GM12878 (cell line): ENCODE measurements at regions not wholly inside any gene's neighbourhood (a gene's known extent, or its start where the extent isn't known, plus 50 kb on each side); places are given as distances from the start of the nearest gene placed in this dataset.

Experiments
- ATAC-seq: fragments of 200-7000 bp; cut with Tn5 transposase; 3 replicates; pipeline ENCODE4 v1.9.1; 2020; ENCODE audit warnings: mild to moderate bottlenecking, moderate library complexity
- BruUV-seq: library from RNA; stranded (reverse); fragments of 400-500 nt; replicated peaks from 2 replicates; lab custom pipeline; 2021; lab: Mats Ljungman, UMichigan
- CTCF ChIA-PET: fragments of 300-600 bp; sonication (Branson Sonifier 250); formaldehyde crosslinking; extraction: SDS; loops from one replicate; lab custom pipeline; 2021; ENCODE audit warnings: inconsistent platforms; lab: Yijun Ruan, JAX
- POLR2A ChIA-PET: fragments of 350-600 bp; formaldehyde crosslinking; extraction: SDS; loops from one replicate; lab custom pipeline; 2021; ENCODE audit warnings: inconsistent platforms; lab: Charles Lee
- RAD21 ChIA-PET: fragments of 300-600 bp; sonication (Branson Sonifier 250); formaldehyde crosslinking; loops from one replicate; lab custom pipeline; 2023; ENCODE audit warnings: antibody characterized with exemption; ENCODE audit not compliant: unreplicated experiment; lab: Charles Lee
- SMC1A ChIA-PET: fragments of 300-600 bp; sonication (Branson Sonifier 250); formaldehyde crosslinking; loops from one replicate; lab custom pipeline; 2023; ENCODE audit not compliant: unreplicated experiment, uncharacterized antibody; lab: Charles Lee
- DNase-seq: peaks from one replicate; pipeline ENCODE4 v3.0.0-alpha.2; 2011; ENCODE audit warnings: low read depth, low spot score
- FAIRE-seq: peaks from 3 replicates; lab custom pipeline; 2011; peaks lifted over from hg19 to GRCh38; lab: Jason Lieb, UNC
- H2AFZ ChIP-seq: 2 replicates; pipeline ENCODE4 v1.6.0; 2011; ENCODE audit warnings: low read depth, low read length, control low read depth; ENCODE audit not compliant: control insufficient read depth
- H3K27ac ChIP-seq: 2 replicates; pipeline ENCODE4 v1.5.1; 2011; ENCODE audit warnings: control low read depth; ENCODE audit not compliant: control insufficient read depth, insufficient read depth
- H3K27me3 ChIP-seq, 2 experiments: replicated peaks in 1 of 2; 2 replicates each; pipeline versions ENCODE4 v1.6.0 to v1.6.1; 2011; ENCODE audit warnings: low read length in 1 of 2; ENCODE audit not compliant: control insufficient read depth in 2 of 2, insufficient read depth in 2 of 2
- H3K36me3 ChIP-seq, 2 experiments: 2 replicates each; pipeline ENCODE4 v1.5.1; 2011; ENCODE audit warnings: low read length in 1 of 2; ENCODE audit not compliant: control insufficient read depth in 2 of 2, insufficient read depth in 2 of 2
- H3K4me1 ChIP-seq: 2 replicates; pipeline ENCODE4 v1.6.1; 2011; ENCODE audit warnings: mild to moderate bottlenecking, low read length, moderate library complexity, mixed read lengths; ENCODE audit not compliant: control insufficient read depth, insufficient read depth
- H3K4me2 ChIP-seq: 2 replicates; pipeline ENCODE4 v1.6.0; 2011; ENCODE audit warnings: control low read depth; ENCODE audit not compliant: control insufficient read depth, insufficient read depth
- H3K4me3 ChIP-seq: fragments of 200-600 bp; sonication (generic); 2 replicates; pipeline ENCODE4 v1.5.1; 2016
- H3K79me2 ChIP-seq: 2 replicates; pipeline ENCODE4 v1.6.0; 2011; ENCODE audit warnings: low read length; ENCODE audit not compliant: control insufficient read depth, insufficient read depth
- H3K9ac ChIP-seq: 2 replicates; pipeline ENCODE4 v1.8.0; 2011; ENCODE audit warnings: low read length, control low read depth, mixed read lengths; ENCODE audit not compliant: control insufficient read depth, insufficient read depth
- H3K9me3 ChIP-seq: replicated peaks from 3 replicates; pipeline ENCODE4 v1.5.1; 2011; ENCODE audit warnings: mild to moderate bottlenecking, low read length; ENCODE audit not compliant: control insufficient read depth, insufficient read depth
- H4K20me1 ChIP-seq: 2 replicates; pipeline ENCODE4 v1.6.0; 2011; ENCODE audit not compliant: control insufficient read depth, insufficient read depth
- ATF2 ChIP-seq: IDR thresholded peaks from 2 replicates; pipeline ENCODE4 v1.6.1; 2012; ENCODE audit warnings: low read length, inconsistent platforms
- CREB1 ChIP-seq: IDR thresholded peaks from 2 replicates; pipeline ENCODE4 v1.6.1; 2012; ENCODE audit warnings: low read depth, mild to moderate bottlenecking, inconsistent platforms
- ESRRA ChIP-seq: IDR thresholded peaks from 2 replicates; pipeline ENCODE4 v1.6.1; 2012; ENCODE audit warnings: mild to moderate bottlenecking, low read length, improper control_type of control experiment
- FOS ChIP-seq: IDR thresholded peaks from 3 replicates; pipeline ENCODE4 v1.6.1; 2011; ENCODE audit warnings: borderline replicate concordance; ENCODE audit not compliant: insufficient read length; ENCODE audit errors: extremely low read depth
- HDGF ChIP-seq: fragments of 450-650 bp; IDR thresholded peaks from 2 replicates; pipeline ENCODE4 v1.6.1; 2016; ENCODE audit warnings: antibody characterized with exemption
- MTA3 ChIP-seq: IDR thresholded peaks from 2 replicates; pipeline ENCODE4 v1.6.1; 2012; ENCODE audit warnings: low read length, inconsistent platforms, borderline replicate concordance
- NBN ChIP-seq: fragments of 450-650 bp; IDR thresholded peaks from 2 replicates; pipeline ENCODE4 v1.6.1; 2016
- PBX3 ChIP-seq: IDR thresholded peaks from 2 replicates; pipeline ENCODE4 v1.6.1; 2011; ENCODE audit warnings: mild to moderate bottlenecking, low read depth, low read length, moderate library complexity; ENCODE audit not compliant: insufficient replicate concordance
- PML ChIP-seq: IDR thresholded peaks from 2 replicates; pipeline ENCODE4 v1.6.1; 2012; ENCODE audit warnings: low read length, inconsistent platforms
- RELB ChIP-seq: fragments of 450-650 bp; IDR thresholded peaks from 2 replicates; pipeline ENCODE4 v1.6.1; 2017; ENCODE audit warnings: low read depth, mild to moderate bottlenecking, moderate library complexity
- TAF1 ChIP-seq: IDR thresholded peaks from 2 replicates; pipeline ENCODE4 v1.6.1; 2011; ENCODE audit warnings: mild to moderate bottlenecking, low read depth, low read length, borderline replicate concordance
- ZBED1 ChIP-seq: IDR thresholded peaks from 2 replicates; pipeline ENCODE4 v1.6.1; 2016; ENCODE audit warnings: borderline replicate concordance
- ZBTB11 ChIP-seq: fragments of 450-650 bp; formaldehyde crosslinking; IDR thresholded peaks from 2 replicates; pipeline ENCODE4 v1.5.0; 2022; ENCODE audit warnings: mild to moderate bottlenecking, missing genetic modification characterization
- ZNF592 ChIP-seq: fragments of 450-650 bp; IDR thresholded peaks from 2 replicates; pipeline ENCODE4 v1.6.1; 2017; ENCODE audit warnings: mild to moderate bottlenecking, moderate library complexity
- WGBS: methylation state at CpG from one replicate; pipeline ENCODE4 v1.1.6; 2016; ENCODE audit warnings: low lambda C conversion rate; ENCODE audit not compliant: insufficient replicate concordance, insufficient coverage; ENCODE audit errors: missing lambda C conversion rate; 5-methylcytosine and 5-hydroxymethylcytosine counted together
- in situ Hi-C: fragments of 300-500 bp; cut with MboI; formaldehyde crosslinking; loops from 9 replicates; pipeline ENCODE4 v1.14.3; 2018; ENCODE audit warnings: mixed read lengths
- intact Hi-C: fragments of 100-400 bp; cut with micrococcal nuclease; formaldehyde crosslinking; loops from one replicate; pipeline ENCODE4 v1.14.2; 2022; ENCODE audit not compliant: unreplicated experiment

GRCh38 chr9:135334953-135335460, 144.6 kb upstream of the PPP1R26 start:
- ChIA-PET RAD21 (no interaction called here), CTCF (no interaction called here), SMC1A (no interaction called here), POLR2A (no interaction called here)
- Histone ChIP-seq H3K4me1 (no peaks in the 10 kb centered on the region), H3K27me3 (peaks cover 0 to 2% of the 10 kb centered on the region in 2 experiments; a peak in 2 of 4 replicates), H3K79me2 (no peaks in the 10 kb centered on the region), H4K20me1 (no peaks in the 10 kb centered on the region), H2AFZ (no peak overlapping the region), H3K4me3 (no peak overlapping the region), H3K9ac (no peak overlapping the region), H3K36me3 (no peaks in the 10 kb centered on the region), H3K27ac (no peak overlapping the region), H3K9me3 (no peaks in the 10 kb centered on the region), H3K4me2 (no peak overlapping the region)
- intact Hi-C loops: no loop called here
- WGBS: 14% methylated on average over 9 of the region's 9 CpGs
- no TSS peak for BruUV-seq
- no peak for ATAC-seq
- no peak for DNase-seq
- no peak for FAIRE-seq
- in situ Hi-C loops: no loop called here
- TF ChIP-seq MTA3 (no peak), ATF2 (no peak), ZBTB11 (CRISPR knock-in tag) (no peak), PBX3 (no peak), RELB (no peak), ZNF592 (no peak), TAF1 (no peak), ZBED1 (no peak), FOS (no peak), HDGF (no peak), ESRRA (no peak), PML (no peak), NBN (no peak), CREB1 (no peak)
